ENCODE measurements at regions not wholly inside any gene's neighbourhood (a gene's known extent, or its start where the extent isn't known, plus 50 kb on each side); places are given as distances from the start of the nearest gene placed in this dataset.

DNA sequence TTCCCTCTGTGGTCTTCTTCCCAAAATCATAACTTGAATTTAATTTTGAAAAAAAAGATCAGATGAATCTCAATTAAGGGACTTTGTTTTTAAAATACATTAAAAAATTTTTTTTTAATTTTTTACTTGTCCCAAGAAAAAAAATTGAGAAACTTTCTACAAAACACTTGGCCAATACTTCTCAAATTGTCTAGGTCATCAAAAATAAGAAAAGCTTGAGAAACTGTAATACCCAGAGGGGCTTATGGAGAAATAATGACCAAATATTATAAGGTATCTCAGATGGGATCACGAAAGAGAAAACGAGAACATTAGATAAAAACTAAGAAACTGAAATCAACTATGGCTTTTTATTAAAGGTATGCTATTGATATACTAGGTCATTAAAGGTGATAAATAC, 835.0 kb downstream of the GATA3 start:
- H3K36me3 ChIP-seq = no peaks in the 10 kb centered on the region
- H3K27ac ChIP-seq = no peak overlapping the region
- intact Hi-C loops (cut with DNase I; ENCODE audit: low total_unique reads) = no loop called here
- no peak overlapping the region for H3K4me3 ChIP-seq
- no peaks in the 10 kb centered on the region for H3K9me3 ChIP-seq
- DNase-seq = no peak
- TF ChIP-seq CTCF (IDR thresholded peaks at IDR 0.05) = no peak
- no peaks in the 10 kb centered on the region for H3K27me3 ChIP-seq
- H3K4me1 ChIP-seq = no peaks in the 10 kb centered on the region

- H3K27ac ChIP-seq = no peak overlapping the region
- DNase-seq = no peak
- intact Hi-C loops (cut with DNase I; ENCODE audit: low total_unique reads) = no loop called here
Measured at GRCh38 chr10:8893102-8893501, 838.6 kb downstream of the GATA3 start.

GRCh38 chr10:8894148-8894547, 839.7 kb downstream of the GATA3 start:
- no peaks in the 10 kb centered on the region for H3K36me3 ChIP-seq
- no peak for TF ChIP-seq CTCF (IDR thresholded peaks at IDR 0.05)
- DNase-seq = no peak
- no peak overlapping the region for H3K4me3 ChIP-seq
- no peak overlapping the region for H3K27ac ChIP-seq
- intact Hi-C loops (cut with DNase I; ENCODE audit: low total_unique reads) = no loop called here
- H3K4me1 ChIP-seq = no peaks in the 10 kb centered on the region
- no peaks in the 10 kb centered on the region for H3K27me3 ChIP-seq
- H3K9me3 ChIP-seq = no peaks in the 10 kb centered on the region

More at GRCh38 chr10:8893102-8893501, 838.6 kb downstream of the GATA3 start:
- no peak for TF ChIP-seq CTCF (IDR thresholded peaks at IDR 0.05)
- no peaks in the 10 kb centered on the region for H3K36me3 ChIP-seq
- H3K4me1 ChIP-seq = no peaks in the 10 kb centered on the region
- no peak overlapping the region for H3K4me3 ChIP-seq
- no peaks in the 10 kb centered on the region for H3K9me3 ChIP-seq
- H3K27me3 ChIP-seq = no peaks in the 10 kb centered on the region

- H3K4me1 ChIP-seq = no peaks in the 10 kb centered on the region
- H3K36me3 ChIP-seq = no peaks in the 10 kb centered on the region
Measured at GRCh38 chr10:8897769-8898168, 843.3 kb downstream of the GATA3 start.

GRCh38 chr10:8898745-8899330, 844.4 kb downstream of the GATA3 start:
- H3K4me1 ChIP-seq = no peaks in the 10 kb centered on the region
- no peak for TF ChIP-seq CTCF (IDR thresholded peaks at IDR 0.05)
- H3K4me3 ChIP-seq = no peak overlapping the region
- intact Hi-C loops (cut with DNase I; ENCODE audit: low total_unique reads) = no loop called here
- no peaks in the 10 kb centered on the region for H3K36me3 ChIP-seq
- no peaks in the 10 kb centered on the region for H3K9me3 ChIP-seq
- no peaks in the 10 kb centered on the region for H3K27me3 ChIP-seq
- DNase-seq = no peak
- no peak overlapping the region for H3K27ac ChIP-seq

More at GRCh38 chr10:8897769-8898168, 843.3 kb downstream of the GATA3 start:
- Histone ChIP-seq H3K9me3 (no peaks in the 10 kb centered on the region), H3K27ac (no peak overlapping the region), H3K4me3 (no peak overlapping the region), H3K27me3 (no peaks in the 10 kb centered on the region)
- TF ChIP-seq CTCF (IDR thresholded peaks at IDR 0.05) = no peak
- intact Hi-C loops (cut with DNase I; ENCODE audit: low total_unique reads) = no loop called here
- no peak for DNase-seq

DNA sequence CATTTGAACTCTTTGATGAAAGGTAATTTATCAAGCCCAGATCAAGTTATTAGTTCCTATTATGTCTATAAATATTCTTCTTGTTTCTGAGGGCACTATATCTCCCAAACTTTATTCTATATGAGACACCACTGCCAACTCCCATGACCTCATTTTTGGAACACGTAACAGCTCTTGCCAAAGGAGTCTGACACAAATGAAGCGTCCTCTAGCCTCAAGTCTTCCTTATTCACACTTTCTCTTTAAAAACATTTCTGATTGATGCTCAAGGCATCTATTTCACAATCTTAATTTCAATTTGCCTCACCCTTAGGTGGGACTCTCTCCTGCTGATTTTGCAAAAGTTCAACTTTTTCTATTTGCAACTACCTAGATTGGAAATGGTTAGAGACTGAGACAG, 848.4 kb downstream of the GATA3 start:
- H3K36me3 ChIP-seq = no peaks in the 10 kb centered on the region
- no peaks in the 10 kb centered on the region for H3K27me3 ChIP-seq
- no peak for DNase-seq
- no peak overlapping the region for H3K27ac ChIP-seq
- H3K4me1 ChIP-seq = no peaks in the 10 kb centered on the region
- intact Hi-C loops (cut with DNase I; ENCODE audit: low total_unique reads) = no loop called here
- H3K9me3 ChIP-seq = no peaks in the 10 kb centered on the region
- TF ChIP-seq CTCF (IDR thresholded peaks at IDR 0.05) = no peak
- no peak overlapping the region for H3K4me3 ChIP-seq

Data from tibial artery (tissue), 4 donors.